BJ (cell line): ENCODE measurements at regions not wholly inside any gene's neighbourhood (a gene's known extent, or its start where the extent isn't known, plus 50 kb on each side); places are given as distances from the start of the nearest gene placed in this dataset.
A peak's percentile ranks its signal among the peaks of the same experiment; 100 is the strongest.

Source experiments
- CTCF ChIA-PET: fragments of 350-600 bp; formaldehyde crosslinking; extraction: SDS; loops from one replicate; lab custom pipeline; 2021; ENCODE audit warnings: antibody characterized with exemption, inconsistent platforms; lab: Yijun Ruan, JAX
- POLR2A ChIA-PET: fragments of 300-600 bp; sonication (Branson Sonifier 250); formaldehyde crosslinking; extraction: SDS; loops from one replicate; lab custom pipeline; 2021; ENCODE audit warnings: antibody characterized with exemption; lab: Charles Lee
- DNase-seq: peaks from one replicate; pipeline ENCODE4 v3.0.0-alpha.2; 2011; ENCODE audit warnings: low read depth
- H3K27me3 ChIP-seq: 2 replicates; pipeline ENCODE4 v1.6.0; 2011; ENCODE audit warnings: low read length; ENCODE audit not compliant: control insufficient read depth, insufficient read depth
- H3K36me3 ChIP-seq: 2 replicates; pipeline ENCODE4 v1.5.1; 2011; ENCODE audit warnings: low read length; ENCODE audit not compliant: control insufficient read depth, insufficient read depth
- H3K4me3 ChIP-seq: 2 replicates; pipeline ENCODE4 v1.5.1; 2011; ENCODE audit warnings: low read depth, mild to moderate bottlenecking, control low read depth, low read length
- CTCF ChIP-seq: IDR thresholded peaks from 2 replicates; pipeline ENCODE4 v1.5.1; 2011; ENCODE audit warnings: low read depth, mild to moderate bottlenecking, control low read depth, inconsistent platforms, low read length, moderate library complexity; ENCODE audit not compliant: insufficient read depth

- Histone ChIP-seq H3K4me3 (no peak overlapping the region), H3K36me3 (no peaks in the 10 kb centered on the region), H3K27me3 (no peaks in the 10 kb centered on the region)
- ChIA-PET POLR2A (no interaction called here), CTCF (no interaction called here)
- no peak for TF ChIP-seq CTCF
- DNase-seq = no peak
Measured at GRCh38 chr1:79517470-79518224, 511.1 kb upstream of the ADGRL4 start.

- ChIA-PET CTCF (no interaction called here), POLR2A (no interaction called here)
- no peak overlapping the region for H3K4me3 ChIP-seq
- H3K36me3 ChIP-seq = no peaks in the 10 kb centered on the region
- no peak for DNase-seq
- no peaks in the 10 kb centered on the region for H3K27me3 ChIP-seq
- TF ChIP-seq CTCF = no peak
Measured at GRCh38 chr1:79507770-79508169, 501.2 kb upstream of the ADGRL4 start.

GRCh38 chr1:79501153-79501552 lies 494.6 kb upstream of the ADGRL4 start:
- ChIA-PET CTCF (interaction anchor here (1.0 kb wide), 1 partner anchor 493 kb away, joined by 3 read pairs; no protein-coding TSS in a partner anchor), POLR2A (no interaction called here)
- H3K27me3 ChIP-seq = no peaks in the 10 kb centered on the region
- DNase-seq = no peak
- no peak overlapping the region for H3K4me3 ChIP-seq
- TF ChIP-seq CTCF = no peak
- no peaks in the 10 kb centered on the region for H3K36me3 ChIP-seq

- Histone ChIP-seq H3K27me3 (no peaks in the 10 kb centered on the region), H3K36me3 (no peaks in the 10 kb centered on the region), H3K4me3 (no peak overlapping the region)
- ChIA-PET POLR2A (no interaction called here), CTCF (no interaction called here)
- no peak for DNase-seq
- no peak for TF ChIP-seq CTCF
Measured at GRCh38 chr1:79499541-79499940, 493.0 kb upstream of the ADGRL4 start.

- POLR2A ChIA-PET = no interaction called here
- Histone ChIP-seq H3K36me3 (no peaks in the 10 kb centered on the region), H3K27me3 (no peaks in the 10 kb centered on the region), H3K4me3 (no peak overlapping the region)
- DNase-seq = no peak
- CTCF ChIA-PET = interaction anchor here (0.7 to 1.1 kb wide), 4 partner anchors 9 to 713 kb away, joined by 3 read pairs; no protein-coding TSS in a partner anchor
- peak; percentile 92 for TF ChIP-seq CTCF
Measured at GRCh38 chr1:79497193-79497773, 490.8 kb upstream of the ADGRL4 start.
